NCI-H2171 (cell line): ENCODE measurements at regions not wholly inside any gene's neighbourhood (a gene's known extent, or its start where the extent isn't known, plus 50 kb on each side); places are given as distances from the start of the nearest gene placed in this dataset.
"Not testable (repeated sequence)": the region's sequence is repeated elsewhere in the genome, so short reads cannot be mapped to it uniquely, and the experiment has no call there.

ENCODE experiments used
- DNase-seq: peaks from one replicate; lab custom pipeline; 2025; lab: John Stamatoyannopoulos, UW

- DNase-seq, result no peak
Observed at GRCh38 chr3:95167748-95168147, 1104.9 kb downstream of the NSUN3 start.

GRCh38 chr3:95168526-95168925 lies 1105.7 kb downstream of the NSUN3 start:
- no peak for DNase-seq

GRCh38 chr3:95172164-95172943 lies 1109.5 kb downstream of the NSUN3 start:
- no peak for DNase-seq

- no peak for DNase-seq
Observed at GRCh38 chr3:95177096-95177495, 1114.2 kb downstream of the NSUN3 start.

- no peak for DNase-seq
Observed at GRCh38 chr3:95184038-95184437, 1121.2 kb downstream of the NSUN3 start.

GRCh38 chr3:95189348-95189747 lies 1126.5 kb downstream of the NSUN3 start:
- no peak for DNase-seq

- DNase-seq, result no peak
Observed at GRCh38 chr3:95197661-95198060, 1134.8 kb downstream of the NSUN3 start.

- DNase-seq, result no peak
Observed at GRCh38 chr3:95200384-95200783, 1137.5 kb downstream of the NSUN3 start.

- no peak for DNase-seq
Observed at GRCh38 chr3:95210878-95211277, 1148.0 kb downstream of the NSUN3 start.

GRCh38 chr3:95212117-95212516 lies 1149.3 kb downstream of the NSUN3 start:
- DNase-seq, result no peak

GRCh38 chr3:95215437-95215957 lies 1152.6 kb downstream of the NSUN3 start:
- no peak for DNase-seq

- no peak for DNase-seq
Observed at GRCh38 chr3:95217661-95218060, 1154.8 kb downstream of the NSUN3 start.

GRCh38 chr3:95218484-95218883 lies 1155.6 kb downstream of the NSUN3 start:
- DNase-seq, result no peak

GRCh38 chr3:95226437-95226836 lies 1163.6 kb downstream of the NSUN3 start:
- no peak for DNase-seq

GRCh38 chr3:95227092-95227491 lies 1164.2 kb downstream of the NSUN3 start:
- DNase-seq, result no peak

- no peak for DNase-seq
Observed at GRCh38 chr3:95228416-95228815, 1165.6 kb downstream of the NSUN3 start.

GRCh38 chr3:95235916-95236315 lies 1173.1 kb downstream of the NSUN3 start:
- DNase-seq, result no peak

GRCh38 chr3:95237783-95238182 lies 1174.9 kb downstream of the NSUN3 start:
- no peak for DNase-seq

GRCh38 chr3:95240395-95240794 lies 1177.5 kb downstream of the NSUN3 start:
- no peak for DNase-seq

GRCh38 chr3:95241256-95241655 lies 1178.4 kb downstream of the NSUN3 start:
- not testable (repeated sequence) for DNase-seq

GRCh38 chr3:95246413-95246812 lies 1183.6 kb downstream of the NSUN3 start:
- no peak for DNase-seq

- DNase-seq, result no peak
Observed at GRCh38 chr3:95254061-95254460, 1191.2 kb downstream of the NSUN3 start.

GRCh38 chr3:95254758-95255157 lies 1191.9 kb downstream of the NSUN3 start:
- no peak for DNase-seq

GRCh38 chr3:95265129-95265528 lies 1202.3 kb downstream of the NSUN3 start:
- DNase-seq, result peak; percentile 69
